ENCODE measurements at regions not wholly inside any gene's neighbourhood (a gene's known extent, or its start where the extent isn't known, plus 50 kb on each side); places are given as distances from the start of the nearest gene placed in this dataset.

- TF ChIP-seq CTCF (IDR thresholded peaks at IDR 0.05) (no peak), POLR2AphosphoS5 (IDR thresholded peaks at IDR 0.05) (no peak)
Observed at GRCh38 chr4:45855857-45856256, 268.0 kb downstream of the GABRG1 start.
